ENCODE measurements at regions not wholly inside any gene's neighbourhood (a gene's known extent, or its start where the extent isn't known, plus 50 kb on each side); places are given as distances from the start of the nearest gene placed in this dataset.

DNA sequence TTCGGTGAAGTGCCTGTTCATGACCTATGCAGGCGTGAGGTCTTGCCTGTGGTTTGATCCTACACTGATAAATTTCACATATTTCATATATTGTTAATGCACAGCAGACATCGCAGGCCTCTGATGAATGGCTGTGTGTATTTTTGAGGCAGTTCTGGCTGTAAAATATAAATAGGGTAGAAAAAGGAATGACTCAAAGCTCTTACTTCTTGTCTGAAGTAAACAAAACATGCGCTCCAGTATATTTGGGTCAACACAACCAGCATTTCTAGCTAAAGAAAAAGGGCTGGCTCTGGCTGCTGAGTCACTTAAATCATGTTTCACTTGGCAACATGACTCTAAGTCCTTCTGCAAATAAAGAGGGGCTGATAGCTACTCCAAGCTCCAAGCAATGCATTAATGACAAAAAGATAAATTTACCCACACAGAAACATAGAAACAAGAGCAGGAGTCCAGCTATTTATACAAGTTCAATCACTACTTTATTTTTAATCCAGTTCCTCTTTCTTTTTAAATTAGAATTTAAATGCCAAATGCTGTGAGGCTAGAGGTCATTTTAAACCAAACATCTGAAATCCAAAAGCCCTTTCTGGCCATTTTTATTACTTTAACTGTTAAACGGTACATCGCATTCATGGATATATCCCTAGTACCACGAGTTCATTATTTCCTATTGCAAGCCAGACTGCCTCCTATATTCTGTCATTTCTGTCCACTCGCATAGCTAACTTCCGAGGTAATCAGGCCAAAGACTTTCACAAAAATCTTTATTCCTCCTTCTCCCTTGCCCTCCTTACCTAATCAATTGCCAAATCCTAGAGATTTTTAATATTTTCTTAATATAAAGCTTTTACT, 54.3 kb upstream of the TMCC3 start:
- no peak for TF ChIP-seq TAF1 (IDR thresholded peaks at IDR 0.05; ENCODE audit: borderline replicate concordance, insufficient read depth, low read length)
- no peak for TF ChIP-seq FOXP2 (optimal IDR thresholded peaks at IDR 0.05; ENCODE audit: borderline replicate concordance, extremely low read depth, extremely low read length, insufficient read depth)
- TF ChIP-seq, protein P1, sequence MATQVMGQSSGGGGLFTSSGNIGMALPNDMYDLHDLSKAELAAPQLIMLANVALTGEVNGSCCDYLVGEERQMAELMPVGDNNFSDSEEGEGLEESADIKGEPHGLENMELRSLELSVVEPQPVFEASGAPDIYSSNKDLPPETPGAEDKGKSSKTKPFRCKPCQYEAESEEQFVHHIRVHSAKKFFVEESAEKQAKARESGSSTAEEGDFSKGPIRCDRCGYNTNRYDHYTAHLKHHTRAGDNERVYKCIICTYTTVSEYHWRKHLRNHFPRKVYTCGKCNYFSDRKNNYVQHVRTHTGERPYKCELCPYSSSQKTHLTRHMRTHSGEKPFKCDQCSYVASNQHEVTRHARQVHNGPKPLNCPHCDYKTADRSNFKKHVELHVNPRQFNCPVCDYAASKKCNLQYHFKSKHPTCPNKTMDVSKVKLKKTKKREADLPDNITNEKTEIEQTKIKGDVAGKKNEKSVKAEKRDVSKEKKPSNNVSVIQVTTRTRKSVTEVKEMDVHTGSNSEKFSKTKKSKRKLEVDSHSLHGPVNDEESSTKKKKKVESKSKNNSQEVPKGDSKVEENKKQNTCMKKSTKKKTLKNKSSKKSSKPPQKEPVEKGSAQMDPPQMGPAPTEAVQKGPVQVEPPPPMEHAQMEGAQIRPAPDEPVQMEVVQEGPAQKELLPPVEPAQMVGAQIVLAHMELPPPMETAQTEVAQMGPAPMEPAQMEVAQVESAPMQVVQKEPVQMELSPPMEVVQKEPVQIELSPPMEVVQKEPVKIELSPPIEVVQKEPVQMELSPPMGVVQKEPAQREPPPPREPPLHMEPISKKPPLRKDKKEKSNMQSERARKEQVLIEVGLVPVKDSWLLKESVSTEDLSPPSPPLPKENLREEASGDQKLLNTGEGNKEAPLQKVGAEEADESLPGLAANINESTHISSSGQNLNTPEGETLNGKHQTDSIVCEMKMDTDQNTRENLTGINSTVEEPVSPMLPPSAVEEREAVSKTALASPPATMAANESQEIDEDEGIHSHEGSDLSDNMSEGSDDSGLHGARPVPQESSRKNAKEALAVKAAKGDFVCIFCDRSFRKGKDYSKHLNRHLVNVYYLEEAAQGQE (IDR thresholded peaks at IDR 0.05; ENCODE audit: insufficient read depth in 1 of 2, low read depth in 2 of 2, low read length in 2 of 2): no peak
- TF ChIP-seq POLR2AphosphoS5 (IDR thresholded peaks at IDR 0.05; ENCODE audit: low read depth, low read length): no peak
- no peak for TF ChIP-seq SIN3A (IDR thresholded peaks at IDR 0.05; ENCODE audit: borderline replicate concordance, insufficient read depth, low read length)

All from PFSK-1 (cell line).